ENCODE measurements at regions not wholly inside any gene's neighbourhood (a gene's known extent, or its start where the extent isn't known, plus 50 kb on each side); places are given as distances from the start of the nearest gene placed in this dataset.
"Not testable (repeated sequence)": the region's sequence is repeated elsewhere in the genome, so short reads cannot be mapped to it uniquely, and the experiment has no call there.

DNA sequence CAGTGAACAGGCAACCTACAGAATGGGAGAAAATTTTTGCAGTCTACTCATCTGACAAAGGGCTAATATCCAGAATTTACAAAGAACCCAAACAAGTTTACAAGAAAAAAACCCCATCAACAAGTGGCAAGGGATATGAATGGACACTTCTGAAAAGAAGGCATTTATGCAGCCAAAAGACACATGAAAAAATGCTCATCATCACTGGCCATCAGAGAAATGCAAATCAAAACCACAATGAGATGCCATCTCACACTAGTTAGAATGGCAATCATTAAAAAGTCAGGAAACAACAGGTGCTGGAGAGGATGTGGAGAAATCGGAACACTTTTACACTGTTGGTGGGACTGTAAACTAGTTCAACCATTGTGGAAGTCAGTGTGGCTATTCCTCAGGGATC is 80.3 kb downstream of the ZNF474 start:
- not testable (repeated sequence) for H3K27me3 Mint-ChIP-seq (ENCODE audit: low read depth); H3K79me1 ChIP-seq (ENCODE audit: insufficient read depth, low read depth, low read length, poor library complexity, severe bottlenecking)

More for the DNA sequence above, 80.3 kb downstream of the ZNF474 start:
- H3K27ac Mint-ChIP-seq; H3K79me2 ChIP-seq (ENCODE audit: insufficient read depth, low read length); H2BK20ac ChIP-seq (ENCODE audit: low read depth, low read length, poor library complexity, severe bottlenecking); H4K8ac ChIP-seq (replicated peaks; ENCODE audit: insufficient read length, low read depth, low read length); H3K27ac ChIP-seq (ENCODE audit: insufficient read length, low read depth, low read length); H3K23ac ChIP-seq (ENCODE audit: insufficient read length, low read depth, low read length); H3K27me3 ChIP-seq (ENCODE audit: insufficient read depth, low read length); H3K36me3 Mint-ChIP-seq (ENCODE audit: insufficient read depth in 1 of 3, low read depth in 3 of 3); H3K9me3 ChIP-seq (ENCODE audit: control insufficient read depth, low read depth, low read length); H2BK120ac ChIP-seq (ENCODE audit: low read depth, low read length, poor library complexity, severe bottlenecking); H3K4ac ChIP-seq (ENCODE audit: low read depth, low read length); H3K4me3 Mint-ChIP-seq; H3K23me2 ChIP-seq (ENCODE audit: insufficient read length, low read depth, low read length, poor library complexity, severe bottlenecking); H3K18ac ChIP-seq (ENCODE audit: insufficient read length, low read depth, low read length); H2BK5ac ChIP-seq (ENCODE audit: insufficient read length, low read length); H3K4me1 ChIP-seq (ENCODE audit: insufficient read depth, low read length); H3K9me3 Mint-ChIP-seq; H2AFZ ChIP-seq (ENCODE audit: low read length); H2BK12ac ChIP-seq (ENCODE audit: insufficient read length, low read depth, low read length); H3K9ac ChIP-seq (ENCODE audit: extremely low read depth, insufficient read length, low read length); H3K4me2 ChIP-seq (ENCODE audit: insufficient read depth, insufficient read length, low read length); H4K5ac ChIP-seq (ENCODE audit: insufficient read length, low read depth, low read length); H3K4me1 Mint-ChIP-seq; H3T11ph ChIP-seq (ENCODE audit: low read length); DNase-seq; H4K20me1 ChIP-seq (ENCODE audit: control insufficient read depth, insufficient read depth, insufficient read length); H4K91ac ChIP-seq (ENCODE audit: insufficient read length, low read depth, low read length); H3K14ac ChIP-seq (ENCODE audit: insufficient read depth, low read length); H2AK5ac ChIP-seq (ENCODE audit: insufficient read length, low read length); H2BK15ac ChIP-seq (ENCODE audit: low read depth, low read length); H3K56ac ChIP-seq (ENCODE audit: insufficient read length, low read depth, low read length): not testable (repeated sequence)
- WGBS (ENCODE audit: extremely low coverage, insufficient read length, low lambda C conversion rate) = no CpG with 5 or more reads among the region's 1 CpG

Data from H9 (cell line).